ENCODE measurements at regions not wholly inside any gene's neighbourhood (a gene's known extent, or its start where the extent isn't known, plus 50 kb on each side); places are given as distances from the start of the nearest gene placed in this dataset.
"Not testable (repeated sequence)": the region's sequence is repeated elsewhere in the genome, so short reads cannot be mapped to it uniquely, and the experiment has no call there.

DNA sequence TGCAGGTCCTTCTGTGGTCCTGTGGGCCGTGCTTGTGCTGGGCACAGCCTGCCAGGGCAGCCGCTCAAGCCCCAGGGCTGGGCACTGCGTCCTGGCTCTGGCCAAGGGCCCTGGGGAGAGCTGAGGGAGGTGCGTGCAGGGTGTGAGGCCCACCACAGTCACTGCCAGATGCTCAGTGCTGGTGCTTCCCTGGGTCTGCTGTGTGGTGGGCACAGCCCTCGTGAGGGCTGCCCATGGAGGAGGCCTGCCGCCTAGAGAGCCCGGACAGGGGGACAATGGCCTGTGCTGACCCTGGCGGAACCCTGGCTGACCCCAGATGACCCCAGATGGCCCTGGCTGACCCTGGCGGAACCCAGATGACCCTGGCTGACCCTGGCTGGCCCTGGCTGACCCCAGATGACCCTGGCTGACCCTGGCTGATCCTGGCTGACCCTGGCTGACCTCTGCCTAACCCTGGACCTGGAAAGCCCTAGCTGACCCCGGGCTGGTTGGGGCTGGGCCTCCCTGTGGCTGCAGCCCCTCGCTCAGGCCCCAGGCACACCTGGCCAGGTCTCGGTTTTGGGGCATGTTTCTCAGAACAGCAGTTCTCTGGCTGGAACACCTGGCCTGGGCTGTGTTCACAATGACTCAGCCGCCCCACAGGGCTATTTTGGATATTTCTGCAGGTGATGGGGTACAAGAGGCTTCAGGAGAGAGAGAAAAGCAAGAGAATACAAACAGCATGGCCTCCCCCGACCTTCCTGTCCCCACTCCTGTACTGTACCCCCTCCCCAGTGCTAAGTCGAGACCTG is 55.4 kb downstream of the TMEM121 start:
- no peak for DNase-seq (ENCODE audit: low read depth)

DNA sequence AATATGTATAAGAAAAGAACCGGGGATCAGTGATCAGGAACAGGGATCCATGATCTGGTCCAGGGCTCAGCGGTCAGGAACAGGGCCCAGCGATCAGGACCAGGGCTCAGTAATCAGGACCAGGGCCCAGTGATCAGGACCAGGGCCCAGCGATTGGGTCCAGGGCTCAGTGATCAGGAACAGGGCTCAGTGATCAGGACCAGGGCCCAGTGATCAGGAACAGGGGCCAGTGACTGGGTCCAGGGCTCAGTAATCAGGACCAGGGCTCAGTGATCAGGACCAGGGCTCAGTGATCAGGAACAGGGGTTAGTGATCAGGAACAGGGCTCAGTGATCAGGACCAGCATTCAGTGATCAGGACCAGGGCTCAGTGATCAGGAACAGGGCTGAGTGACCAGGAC is 56.3 kb downstream of the TMEM121 start:
- DNase-seq (ENCODE audit: low read depth), result no peak

DNA sequence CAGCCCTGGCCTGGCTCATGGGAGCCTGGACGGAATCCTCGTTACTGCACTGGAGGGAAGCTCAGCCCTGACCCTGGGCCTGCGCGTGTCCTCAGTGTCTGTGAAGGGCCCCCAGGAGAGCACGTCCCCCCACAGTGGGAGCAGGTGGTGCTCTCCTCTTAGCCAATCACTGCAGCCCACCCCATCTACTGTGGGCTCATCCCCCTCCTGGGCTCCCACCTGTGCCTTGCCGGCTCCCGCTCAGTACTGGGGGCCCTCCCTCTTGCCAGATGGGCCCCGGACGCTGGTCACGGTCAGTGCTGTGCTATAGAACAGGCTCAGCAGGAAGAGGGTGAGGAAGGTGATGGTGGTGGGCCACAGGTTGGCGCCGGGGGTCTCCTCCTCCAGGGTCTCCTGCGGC is 57.5 kb downstream of the TMEM121 start:
- not testable (repeated sequence) for DNase-seq (ENCODE audit: low read depth)

DNA sequence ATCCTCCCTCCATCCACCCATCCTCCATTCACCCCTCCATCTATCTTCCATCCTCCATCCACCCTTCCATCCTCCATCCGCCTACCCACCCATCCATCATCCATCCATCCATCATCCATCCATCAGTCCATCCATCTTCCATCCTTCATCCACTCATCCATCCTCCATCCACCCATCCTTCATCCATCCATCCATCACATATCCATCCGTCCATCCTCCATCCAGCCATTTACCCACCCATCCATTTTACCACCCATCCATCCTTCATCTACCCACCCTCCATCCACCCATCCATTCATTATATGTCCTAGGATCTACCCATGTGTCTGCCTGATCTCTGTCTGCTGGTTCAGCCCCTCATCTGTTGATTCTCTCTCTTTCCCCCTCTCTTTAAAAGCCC is 58.9 kb downstream of the TMEM121 start:
- not testable (repeated sequence) for DNase-seq (ENCODE audit: low read depth)

DNA sequence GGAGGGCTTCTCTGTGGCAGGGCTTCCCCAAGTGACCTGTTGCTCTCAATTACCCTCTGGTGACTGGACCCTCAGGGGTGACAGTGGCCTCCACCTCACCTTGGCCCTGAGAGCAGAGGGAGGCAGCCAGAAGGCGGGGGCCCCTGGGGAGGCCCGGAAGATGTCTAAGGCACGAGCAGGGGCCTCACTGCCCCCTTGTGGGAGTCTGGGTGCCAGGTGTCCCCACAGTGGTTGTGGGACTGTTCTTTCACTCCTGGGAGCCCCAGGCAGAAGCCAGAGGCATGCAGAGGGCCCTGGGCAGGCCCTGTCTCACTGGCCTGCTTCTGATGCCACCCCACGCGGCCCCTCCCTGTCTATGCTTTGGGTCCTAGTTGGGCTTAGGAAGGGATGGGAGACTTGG is 59.3 kb downstream of the TMEM121 start:
- not testable (repeated sequence) for DNase-seq (ENCODE audit: low read depth)

DNA sequence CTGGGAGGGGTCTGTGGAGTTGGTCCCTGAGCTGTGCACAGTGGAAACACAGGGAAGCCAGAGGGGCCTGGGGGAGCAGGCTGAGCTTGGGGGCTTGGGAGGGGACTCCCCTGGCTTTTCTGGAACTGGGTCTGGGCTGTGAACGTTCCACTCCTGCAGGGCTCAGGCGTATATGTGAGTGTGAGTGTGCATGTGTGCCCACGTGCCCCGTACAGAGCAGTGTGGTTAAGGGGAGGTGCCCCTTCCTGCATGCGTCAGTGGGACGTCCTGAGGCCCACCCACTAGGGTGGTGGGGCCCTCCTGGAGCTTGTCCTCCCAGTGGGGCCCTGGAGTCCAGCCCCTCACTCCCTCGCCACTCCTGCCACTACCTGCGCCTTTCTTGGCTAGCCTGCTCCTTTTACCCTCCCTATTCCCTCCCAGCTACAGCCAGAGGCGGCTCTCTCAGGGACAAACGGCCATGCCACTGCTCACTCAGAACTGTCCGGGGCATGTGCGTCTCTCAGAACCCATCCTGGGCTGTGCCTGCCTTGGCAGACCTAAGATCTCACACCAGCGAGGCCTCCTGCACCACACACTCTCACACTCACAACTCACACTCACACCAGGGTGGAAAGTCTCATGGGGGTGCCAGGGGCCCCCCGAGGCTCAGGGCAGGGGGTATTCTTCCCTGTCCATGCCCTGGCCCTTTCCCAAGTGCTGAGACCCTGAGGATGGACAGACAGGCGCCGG is 59.9 kb downstream of the TMEM121 start:
- DNase-seq (ENCODE audit: low read depth), result not testable (repeated sequence)

DNA sequence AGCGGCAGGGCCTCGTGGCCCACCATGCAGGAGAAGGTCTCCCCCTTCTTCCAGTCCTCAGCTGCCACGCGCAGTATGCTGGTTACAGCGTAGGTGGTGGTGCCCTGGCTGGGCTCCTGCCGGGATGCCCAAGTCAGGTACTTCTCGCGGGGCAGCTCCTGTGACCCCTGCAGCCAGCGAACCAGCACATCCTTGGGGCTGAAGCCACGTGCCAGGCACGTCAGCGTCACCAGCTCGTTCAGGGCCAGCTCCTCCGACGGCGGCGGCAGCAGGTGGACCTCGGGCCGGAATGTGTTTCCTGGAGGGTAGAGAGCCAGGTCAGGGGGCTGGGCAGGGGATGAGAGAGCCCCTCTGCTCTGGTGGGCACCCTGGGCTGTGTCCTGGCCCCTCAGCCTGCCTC is 60.7 kb downstream of the TMEM121 start:
- DNase-seq (ENCODE audit: low read depth), result not testable (repeated sequence)

DNA sequence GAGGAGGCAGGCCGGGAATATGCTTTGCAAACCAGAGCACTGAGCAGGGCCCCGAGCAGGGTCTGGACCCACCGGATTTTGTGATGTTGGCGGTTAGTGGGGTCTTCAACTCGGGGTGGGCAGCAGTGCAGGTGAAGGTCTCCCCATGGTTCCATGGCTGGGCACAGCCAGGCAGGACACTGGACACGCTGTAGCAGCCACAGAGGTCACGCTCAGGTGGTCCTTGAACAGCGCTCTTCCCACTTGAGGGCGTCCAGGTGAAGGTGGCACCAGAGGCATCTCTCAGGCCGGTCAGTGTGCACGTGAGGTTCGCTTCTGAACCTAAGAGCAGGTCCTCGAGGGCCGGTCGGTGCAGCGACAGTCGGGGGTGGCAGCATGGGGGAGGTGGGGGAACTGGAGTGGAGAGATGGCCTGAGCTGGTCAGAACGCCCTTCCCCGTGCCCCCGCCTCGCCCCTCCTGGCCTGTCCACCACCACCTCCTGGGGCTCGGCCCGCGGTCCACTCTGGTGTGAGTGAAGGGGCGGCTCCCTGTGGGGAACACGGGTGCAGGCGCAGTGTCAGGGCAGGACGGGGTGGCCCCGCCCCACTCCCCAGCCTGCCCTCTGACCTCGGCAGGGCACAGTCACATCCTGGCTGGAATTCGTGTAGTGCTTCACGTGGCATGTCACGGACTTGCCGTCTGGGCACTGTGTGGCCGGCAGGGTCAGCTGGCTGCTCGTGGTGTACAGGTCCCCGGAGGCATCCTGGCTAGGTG is 61.3 kb downstream of the TMEM121 start:
- not testable (repeated sequence) for DNase-seq (ENCODE audit: low read depth)

DNA sequence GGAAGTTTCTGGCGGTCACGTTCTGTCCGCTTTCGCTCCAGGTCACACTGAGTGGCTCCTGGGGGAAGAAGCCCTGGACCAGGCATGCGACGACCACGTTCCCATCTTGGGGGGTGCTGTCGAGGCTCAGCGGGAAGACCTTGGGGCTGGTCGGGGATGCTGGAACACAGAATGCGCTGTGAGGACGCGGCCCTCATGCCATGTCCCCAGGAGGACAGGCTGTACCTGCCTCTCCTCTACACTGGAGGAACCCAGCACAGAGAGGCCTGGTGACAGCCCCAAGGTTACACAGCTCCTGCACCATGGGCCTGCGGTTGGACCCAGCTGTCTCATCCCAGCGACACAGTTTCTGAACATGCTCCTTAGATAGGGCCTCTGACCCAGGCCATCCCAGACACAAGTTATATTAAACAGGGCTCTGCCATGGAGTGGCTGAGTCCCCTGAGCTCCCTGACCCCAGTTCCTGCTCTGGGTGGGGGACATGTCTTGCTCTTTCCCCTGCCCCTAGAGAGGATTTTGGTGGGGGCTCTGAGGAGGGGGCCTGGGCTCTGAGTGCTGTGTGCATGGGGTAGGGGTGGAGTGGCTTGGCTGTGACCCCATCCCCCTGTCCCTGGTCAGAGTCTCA is 62.0 kb downstream of the TMEM121 start:
- no peak for DNase-seq (ENCODE audit: low read depth)

DNA sequence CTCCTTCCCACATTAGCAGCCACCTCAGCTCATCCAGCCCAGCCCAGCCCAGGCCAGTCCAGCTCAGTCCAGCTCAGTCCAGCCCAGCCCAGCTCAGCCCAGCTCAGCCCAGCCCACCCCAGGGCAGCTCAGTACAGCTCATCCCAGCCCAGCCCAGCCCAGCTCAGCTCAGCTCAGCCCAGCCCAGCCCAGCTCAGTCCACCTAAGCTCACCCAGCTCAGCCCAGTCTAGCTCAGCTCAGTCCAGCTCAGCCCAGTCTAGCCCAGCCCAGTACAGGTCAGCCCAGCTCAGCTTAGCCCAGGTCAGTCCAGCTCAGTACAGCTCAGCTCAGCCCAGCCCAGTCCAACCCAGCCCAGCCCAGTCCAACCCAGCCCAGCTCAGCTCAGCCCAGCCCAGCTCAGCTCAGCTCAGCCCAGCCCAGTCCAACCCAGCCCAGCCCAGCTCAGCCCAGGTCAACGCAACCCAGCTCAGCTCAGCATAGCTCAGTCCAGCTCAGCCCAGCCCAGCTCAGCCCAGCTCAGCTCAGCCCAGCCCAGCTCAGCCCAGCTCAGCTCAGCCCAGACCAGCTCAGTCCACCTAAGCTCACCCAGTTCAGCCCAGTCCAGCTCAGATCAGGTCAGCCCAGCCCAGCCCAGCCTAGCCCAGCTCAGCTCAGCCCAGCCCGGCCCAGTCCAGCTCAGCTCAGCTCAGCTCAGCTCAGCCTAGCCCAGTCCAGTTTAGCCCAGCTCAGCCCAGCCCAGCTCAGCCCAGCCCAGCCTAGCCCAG is 63.0 kb downstream of the TMEM121 start:
- no peak for DNase-seq (ENCODE audit: low read depth)

DNA sequence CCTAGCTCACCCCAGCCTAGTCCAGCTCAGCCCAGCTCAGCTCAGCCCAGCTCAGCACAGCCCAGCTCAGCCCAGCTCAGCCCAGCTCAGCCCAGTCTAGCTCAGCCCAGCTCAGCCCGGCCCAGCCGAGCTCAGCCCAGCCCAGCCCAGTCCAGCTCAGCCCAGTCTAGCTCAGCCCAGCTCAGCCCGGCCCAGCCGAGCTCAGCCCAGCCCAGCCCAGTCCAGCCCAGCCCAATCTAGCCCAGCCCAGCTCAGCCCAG is 63.5 kb downstream of the TMEM121 start:
- DNase-seq (ENCODE audit: low read depth), result not testable (repeated sequence)

DNA sequence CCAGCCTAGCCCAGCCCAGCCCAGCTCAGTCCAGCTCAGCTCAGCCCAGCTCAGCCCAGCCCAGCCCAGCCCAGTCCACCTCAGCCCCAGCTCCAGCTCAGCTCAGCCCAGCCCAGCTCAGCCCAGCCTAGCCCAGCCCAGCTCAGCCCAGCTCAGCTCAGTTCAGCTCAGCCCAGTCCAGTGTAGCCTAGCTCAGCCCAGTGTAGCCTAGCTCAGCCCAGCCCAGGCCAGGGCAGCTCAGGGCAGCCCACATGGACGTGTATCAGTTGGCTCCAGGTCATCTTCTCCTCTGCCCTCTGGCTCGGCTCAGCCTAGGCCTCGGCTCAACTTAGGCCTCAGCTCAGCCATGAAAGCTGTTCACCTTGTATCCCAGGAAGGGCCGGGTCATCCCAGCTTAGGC is 64.7 kb downstream of the TMEM121 start:
- no peak for DNase-seq (ENCODE audit: low read depth)

DNA sequence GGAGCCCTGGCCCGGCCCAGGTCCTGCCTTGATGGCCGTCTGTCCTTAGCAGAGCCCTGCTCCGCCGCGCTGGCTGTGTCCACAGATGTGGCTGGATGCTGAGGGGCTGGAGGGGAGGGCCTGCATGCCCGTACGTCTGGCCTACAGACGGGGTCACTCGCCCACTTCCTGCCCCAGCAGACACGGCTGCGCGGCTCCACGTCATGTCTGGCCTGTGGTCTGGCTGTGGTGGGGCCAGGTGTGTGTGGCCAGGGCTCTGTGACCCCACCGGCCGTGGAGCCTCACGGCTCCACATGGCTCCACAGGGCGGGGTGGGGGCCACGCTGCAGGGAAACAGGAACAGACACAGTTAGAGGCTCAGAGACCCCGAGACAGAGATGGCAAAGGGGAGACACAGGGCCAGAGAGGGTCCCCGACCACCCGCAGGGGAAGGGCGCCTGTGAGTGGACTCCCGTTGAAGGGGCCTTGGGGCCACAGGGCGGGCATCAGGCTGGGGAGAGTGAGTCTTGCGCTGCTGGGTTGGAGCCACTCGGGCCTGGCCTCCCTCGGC is 65.5 kb downstream of the TMEM121 start:
- not testable (repeated sequence) for DNase-seq (ENCODE audit: low read depth)

DNA sequence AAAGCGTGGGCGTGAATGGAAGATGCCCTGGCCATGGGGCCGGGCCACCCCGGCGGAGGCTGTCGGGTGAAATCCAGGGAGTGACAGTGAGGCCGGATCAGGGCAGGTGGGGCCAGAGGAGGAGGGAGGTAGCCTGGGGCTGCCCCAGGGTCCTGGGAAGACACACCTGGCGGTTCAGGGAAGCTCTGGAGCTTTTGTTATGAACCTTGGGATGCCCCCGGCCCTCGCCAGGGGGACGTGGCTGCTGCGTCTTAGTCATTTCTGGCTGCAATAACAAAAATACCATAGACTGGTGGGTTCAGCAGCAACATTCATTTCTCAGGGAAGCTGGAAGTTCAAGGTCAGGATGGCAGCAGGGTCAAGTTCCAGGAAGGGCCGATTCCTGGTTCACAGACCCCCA is 66.3 kb downstream of the TMEM121 start:
- DNase-seq (ENCODE audit: low read depth), result not testable (repeated sequence)

DNA sequence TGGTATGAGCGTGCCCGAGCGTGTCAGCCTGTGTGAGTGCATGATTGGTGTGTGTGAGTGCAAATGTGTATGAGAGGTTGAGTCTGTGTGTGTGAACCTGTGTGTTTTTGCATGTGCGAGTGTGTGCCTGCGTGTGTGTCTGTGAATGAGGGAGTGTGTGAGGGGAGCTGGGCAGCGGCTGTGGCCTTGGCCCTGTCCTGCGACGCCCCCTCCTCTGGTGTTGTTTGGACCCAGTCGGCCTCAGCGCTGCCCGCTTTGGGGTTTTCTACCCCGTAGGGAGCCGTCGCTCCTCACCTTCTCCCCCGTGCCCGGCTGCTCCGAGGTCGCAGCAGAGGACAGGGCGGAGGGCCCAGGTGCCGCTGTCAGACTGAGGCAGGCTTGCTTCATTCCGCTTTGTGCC is 69.0 kb downstream of the TMEM121 start:
- not testable (repeated sequence) for DNase-seq (ENCODE audit: low read depth)

DNA sequence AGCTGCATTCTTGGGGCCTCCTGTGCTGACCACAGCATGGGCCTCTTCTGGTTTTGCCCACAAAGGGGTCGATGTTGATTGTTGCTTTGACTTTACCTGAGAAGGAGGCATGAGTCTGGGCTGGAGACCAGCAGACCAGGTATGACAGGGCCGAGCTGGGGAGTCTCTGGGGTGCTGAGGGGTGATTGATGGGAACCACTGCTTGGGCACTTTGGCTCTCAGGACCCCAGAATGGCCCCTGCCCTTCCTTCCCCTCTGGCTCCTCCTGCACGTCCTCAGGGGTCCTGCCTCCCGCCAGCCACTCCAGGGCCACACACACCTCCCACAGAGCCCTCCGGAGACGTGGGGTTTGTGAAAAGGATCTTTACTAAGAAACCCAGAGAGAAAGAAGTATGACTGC is 70.0 kb downstream of the TMEM121 start:
- not testable (repeated sequence) for DNase-seq (ENCODE audit: low read depth)

DNA sequence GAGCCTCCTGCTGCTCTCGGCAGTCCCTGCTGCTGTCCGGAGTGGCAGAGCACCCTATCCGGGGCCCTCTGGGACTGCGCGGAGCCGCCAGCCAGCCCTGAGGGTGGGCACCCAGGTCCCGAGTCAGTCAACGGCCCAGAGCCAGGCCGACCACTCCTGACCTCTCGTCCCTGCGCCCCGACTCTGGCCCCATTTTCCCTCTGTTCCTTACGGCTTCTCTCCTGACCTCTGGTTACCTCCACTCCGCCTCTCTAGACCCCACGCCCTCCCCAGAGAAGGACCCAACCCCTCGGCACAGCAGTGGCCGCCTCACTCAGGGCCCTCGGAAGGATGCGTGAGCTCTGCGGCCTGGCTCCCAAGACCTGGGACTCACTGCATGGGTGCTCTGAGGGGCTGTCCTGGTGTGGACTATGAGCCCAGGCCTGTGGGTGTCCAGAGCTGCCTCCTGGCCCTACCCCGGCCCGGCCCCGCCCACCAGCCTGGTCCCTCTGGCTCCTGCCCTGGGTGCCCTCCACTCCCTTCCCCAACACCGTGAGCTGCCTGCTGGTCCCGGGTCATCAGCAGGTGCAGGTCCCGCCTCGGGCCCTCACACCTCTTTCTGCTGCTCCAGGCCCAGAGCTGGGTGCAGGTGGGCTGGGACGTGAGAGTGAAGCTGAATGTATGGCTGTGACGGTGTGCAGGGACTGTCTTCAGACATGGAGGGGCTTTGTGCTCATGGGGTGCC is 71.8 kb downstream of the TMEM121 start:
- not testable (repeated sequence) for DNase-seq (ENCODE audit: low read depth)

DNA sequence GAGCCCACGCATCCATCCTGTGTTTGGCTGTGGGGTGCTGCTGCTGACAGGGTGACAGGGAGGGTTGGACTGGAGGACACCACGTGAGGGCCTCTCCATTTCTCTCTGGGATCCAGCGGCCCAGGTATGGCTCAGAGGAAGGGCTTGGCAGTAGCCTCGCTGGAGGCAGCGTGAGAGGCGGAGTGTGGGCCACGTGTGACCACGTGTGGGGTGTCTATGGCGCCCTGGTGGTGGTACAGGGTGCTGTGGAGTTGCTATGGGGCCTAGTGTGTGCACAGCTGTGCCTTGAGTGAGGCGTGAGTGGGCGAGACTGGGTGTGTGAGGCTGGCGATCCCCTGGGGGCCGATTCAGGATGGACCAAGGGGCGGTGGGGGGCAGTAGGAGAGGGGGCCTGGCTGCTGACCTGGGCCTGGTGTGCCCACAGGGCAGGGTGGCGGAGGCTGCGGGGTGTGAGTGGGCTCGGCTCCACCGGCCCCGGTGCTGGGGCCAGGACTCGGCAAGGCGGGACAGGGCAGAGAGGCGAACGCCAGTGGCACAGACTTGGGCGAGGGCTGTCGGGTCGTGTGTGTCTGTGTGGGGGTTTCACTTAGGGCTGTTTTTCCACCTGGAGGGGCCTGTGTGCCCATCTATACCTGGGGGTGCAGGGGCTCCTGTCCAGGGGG is 72.7 kb downstream of the TMEM121 start:
- DNase-seq (ENCODE audit: low read depth), result not testable (repeated sequence)

DNA sequence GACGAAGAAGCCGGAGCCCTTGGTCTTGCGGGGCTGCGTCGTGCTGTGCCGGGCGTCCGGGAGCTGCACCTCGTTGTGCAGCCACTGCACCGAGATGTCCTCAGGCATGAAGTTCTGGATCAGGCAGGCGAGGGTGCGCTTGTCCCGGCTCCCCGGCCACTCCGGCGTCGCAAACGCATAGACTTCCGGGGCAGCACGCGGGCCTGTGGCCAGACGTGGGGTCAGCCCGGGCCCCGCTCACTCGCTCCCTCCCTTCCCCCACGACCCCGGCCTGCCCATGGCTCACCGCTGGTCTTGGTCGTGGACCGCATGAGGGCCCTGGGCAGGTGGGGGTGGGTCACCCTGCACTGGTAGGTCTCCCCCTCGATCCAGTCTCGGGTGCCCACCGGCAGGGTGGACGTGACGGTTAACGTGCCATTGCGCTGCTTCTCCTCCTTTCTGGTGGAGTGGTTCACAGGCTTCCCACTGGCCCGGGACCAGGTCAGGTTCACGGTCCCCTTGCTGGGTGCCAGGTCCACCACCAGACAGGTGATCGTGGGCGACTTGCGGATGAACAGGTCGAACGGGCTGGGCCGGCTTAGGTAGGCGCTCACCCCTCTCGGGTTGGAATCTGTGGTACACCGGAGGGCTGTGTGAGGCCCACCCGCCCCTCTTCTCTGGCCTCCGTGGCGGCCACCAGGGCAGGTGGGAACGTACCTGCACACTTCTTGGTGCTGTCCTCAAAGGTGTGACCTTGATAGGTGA is 74.0 kb downstream of the TMEM121 start:
- not testable (repeated sequence) for DNase-seq (ENCODE audit: low read depth)
